Ishikawa (cell line): ENCODE measurements at regions not wholly inside any gene's neighbourhood (a gene's known extent, or its start where the extent isn't known, plus 50 kb on each side); places are given as distances from the start of the nearest gene placed in this dataset.

ENCODE experiments used
- CEBPB ChIP-seq: IDR thresholded peaks from 2 replicates; pipeline ENCODE4 v1.6.1; 2012
- CREB1 ChIP-seq: IDR thresholded peaks from 2 replicates; pipeline ENCODE4 v1.6.1; 2012; ENCODE audit warnings: low read depth
- EGR1 ChIP-seq: IDR thresholded peaks from 2 replicates; pipeline ENCODE4 v1.6.1; 2012
- EP300 ChIP-seq: IDR thresholded peaks from 2 replicates; pipeline ENCODE4 v1.6.1; 2012; ENCODE audit warnings: borderline replicate concordance
- FOXM1 ChIP-seq: IDR thresholded peaks from 2 replicates; pipeline ENCODE4 v1.6.1; 2012; ENCODE audit warnings: low read depth, borderline replicate concordance
- NFIC ChIP-seq: IDR thresholded peaks from 2 replicates; pipeline ENCODE4 v1.6.1; 2012
- RAD21 ChIP-seq: IDR thresholded peaks from 2 replicates; pipeline ENCODE4 v1.6.1; 2012; ENCODE audit warnings: low read depth
- REST ChIP-seq: IDR thresholded peaks from 2 replicates; pipeline ENCODE4 v1.6.1; 2012; ENCODE audit warnings: low read depth, mild to moderate bottlenecking
- TAF1 ChIP-seq: IDR thresholded peaks from 2 replicates; pipeline ENCODE4 v1.6.1; 2012; ENCODE audit warnings: low read depth, mild to moderate bottlenecking
- TCF12 ChIP-seq: IDR thresholded peaks from 2 replicates; pipeline ENCODE4 v1.6.1; 2012; ENCODE audit warnings: low read depth
- TEAD4 ChIP-seq: IDR thresholded peaks from 2 replicates; pipeline ENCODE4 v1.6.1; 2012
- USF1 ChIP-seq: IDR thresholded peaks from 2 replicates; pipeline ENCODE4 v1.6.1; 2012
- YY1 ChIP-seq: IDR thresholded peaks from 2 replicates; pipeline ENCODE4 v1.6.1; 2012; ENCODE audit warnings: low read depth
- ZBTB7A ChIP-seq: IDR thresholded peaks from 2 replicates; pipeline ENCODE4 v1.6.1; 2012; ENCODE audit warnings: low read depth
- TF ChIP-seq, protein P1 (sequence below): IDR thresholded peaks from 2 replicates; pipeline ENCODE4 v1.6.1; 2012

DNA sequence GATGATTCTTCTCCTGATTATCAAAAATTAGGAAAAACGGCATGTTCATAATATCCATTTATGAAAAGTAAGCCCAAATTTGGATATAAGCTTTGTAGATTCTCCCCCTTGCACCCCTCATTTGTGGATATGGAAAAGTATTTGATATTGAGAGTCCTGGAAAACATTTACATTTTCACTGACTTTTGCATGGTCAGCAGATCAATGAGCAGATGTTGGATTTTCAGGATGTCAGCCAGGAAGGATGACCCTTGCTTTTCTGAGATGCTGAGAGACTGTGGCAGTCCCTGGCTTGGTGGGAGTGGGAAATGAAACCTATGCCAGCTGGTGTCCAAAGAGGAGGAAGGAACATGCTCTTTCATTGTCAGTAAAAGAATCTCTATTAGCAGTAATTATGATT lies 410.8 kb downstream of the DMAC1 start:
- TF ChIP-seq TEAD4: no peak
- TF ChIP-seq EP300: no peak
- TF ChIP-seq CREB1: no peak

GRCh38 chr9:7387840-7388239 lies 411.7 kb downstream of the DMAC1 start:
- TF ChIP-seq TEAD4 (no peak), USF1 (no peak), EGR1 (no peak), FOXM1 (no peak), CREB1 (no peak), YY1 (no peak)

- TF ChIP-seq FOXM1 (no peak), YY1 (no peak), EP300 (no peak), USF1 (no peak), REST (no peak), RAD21 (no peak), TAF1 (no peak), EGR1 (no peak), CEBPB (no peak), TEAD4 (no peak), TCF12 (no peak), NFIC (no peak), ZBTB7A (no peak), CREB1 (no peak)
- TF ChIP-seq, protein P1, sequence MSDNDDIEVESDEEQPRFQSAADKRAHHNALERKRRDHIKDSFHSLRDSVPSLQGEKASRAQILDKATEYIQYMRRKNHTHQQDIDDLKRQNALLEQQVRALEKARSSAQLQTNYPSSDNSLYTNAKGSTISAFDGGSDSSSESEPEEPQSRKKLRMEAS: no peak
Measured at GRCh38 chr9:7382304-7382703, 417.3 kb downstream of the DMAC1 start.

GRCh38 chr9:7377489-7377888 lies 422.1 kb downstream of the DMAC1 start:
- TF ChIP-seq TEAD4 (no peak), YY1 (no peak), RAD21 (no peak), USF1 (no peak), FOXM1 (no peak), CREB1 (no peak), TAF1 (no peak), EGR1 (no peak), ZBTB7A (no peak), NFIC (no peak), TCF12 (no peak), EP300 (no peak), CEBPB (no peak), REST (no peak)
- TF ChIP-seq, protein P1: no peak

DNA sequence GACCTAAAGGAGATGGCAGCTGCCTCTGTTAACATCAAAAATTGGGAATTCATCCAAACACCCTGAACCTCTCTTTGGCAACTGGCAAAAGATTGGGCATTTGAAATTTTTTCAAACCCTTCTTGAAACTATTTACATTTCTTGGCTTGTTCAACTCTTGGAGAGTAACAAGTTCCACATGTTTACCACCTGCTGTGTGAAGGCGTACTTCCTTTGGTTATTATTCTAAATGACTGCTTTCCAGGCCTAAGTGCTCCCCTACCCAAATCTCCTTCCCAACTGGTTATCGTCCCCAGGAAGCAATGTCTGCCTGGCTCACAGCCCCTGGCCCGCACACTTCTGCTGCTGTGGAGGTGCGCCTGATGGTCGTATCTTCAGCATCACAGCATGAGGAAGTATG lies 422.7 kb downstream of the DMAC1 start:
- TF ChIP-seq TAF1 (no peak), USF1 (no peak), REST (no peak), YY1 (no peak), FOXM1 (no peak), CREB1 (no peak), CEBPB (no peak), EGR1 (no peak), TEAD4 (no peak), ZBTB7A (no peak), TCF12 (no peak), EP300 (no peak), NFIC (no peak), RAD21 (no peak)
- TF ChIP-seq, protein P1: no peak
